ENCODE measurements at regions not wholly inside any gene's neighbourhood (a gene's known extent, or its start where the extent isn't known, plus 50 kb on each side); places are given as distances from the start of the nearest gene placed in this dataset.

DNA sequence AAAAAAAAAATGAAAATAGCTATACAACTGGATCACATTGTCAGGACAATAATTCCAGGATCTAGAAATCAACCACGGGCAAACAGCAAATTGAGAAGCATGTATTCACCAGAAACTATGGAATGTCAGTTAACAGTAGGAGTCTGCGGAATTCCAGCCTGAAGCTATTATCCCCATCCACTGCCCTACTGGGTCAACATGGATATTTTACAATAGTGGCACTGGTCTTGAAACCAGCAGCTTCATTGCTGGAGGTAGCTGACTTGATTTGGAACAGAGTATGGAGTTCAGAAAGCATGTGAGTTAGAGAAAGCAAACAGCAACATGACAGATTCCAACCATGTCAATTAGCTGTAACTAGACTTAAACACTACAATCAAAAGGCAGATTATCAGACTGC is 55.7 kb upstream of the PDE1A start:
- TF ChIP-seq, protein P1, sequence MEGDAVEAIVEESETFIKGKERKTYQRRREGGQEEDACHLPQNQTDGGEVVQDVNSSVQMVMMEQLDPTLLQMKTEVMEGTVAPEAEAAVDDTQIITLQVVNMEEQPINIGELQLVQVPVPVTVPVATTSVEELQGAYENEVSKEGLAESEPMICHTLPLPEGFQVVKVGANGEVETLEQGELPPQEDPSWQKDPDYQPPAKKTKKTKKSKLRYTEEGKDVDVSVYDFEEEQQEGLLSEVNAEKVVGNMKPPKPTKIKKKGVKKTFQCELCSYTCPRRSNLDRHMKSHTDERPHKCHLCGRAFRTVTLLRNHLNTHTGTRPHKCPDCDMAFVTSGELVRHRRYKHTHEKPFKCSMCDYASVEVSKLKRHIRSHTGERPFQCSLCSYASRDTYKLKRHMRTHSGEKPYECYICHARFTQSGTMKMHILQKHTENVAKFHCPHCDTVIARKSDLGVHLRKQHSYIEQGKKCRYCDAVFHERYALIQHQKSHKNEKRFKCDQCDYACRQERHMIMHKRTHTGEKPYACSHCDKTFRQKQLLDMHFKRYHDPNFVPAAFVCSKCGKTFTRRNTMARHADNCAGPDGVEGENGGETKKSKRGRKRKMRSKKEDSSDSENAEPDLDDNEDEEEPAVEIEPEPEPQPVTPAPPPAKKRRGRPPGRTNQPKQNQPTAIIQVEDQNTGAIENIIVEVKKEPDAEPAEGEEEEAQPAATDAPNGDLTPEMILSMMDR (IDR thresholded peaks at IDR 0.05): no peak
- no peak for TF ChIP-seq POLR2AphosphoS5 (IDR thresholded peaks at IDR 0.05)
- no peak for TF ChIP-seq EP300 (IDR thresholded peaks at IDR 0.05)

All from sigmoid colon (tissue), 4 donors.